B cell (primary cell): ENCODE measurements at regions not wholly inside any gene's neighbourhood (a gene's known extent, or its start where the extent isn't known, plus 50 kb on each side); places are given as distances from the start of the nearest gene placed in this dataset.
"Not testable (repeated sequence)": the region's sequence is repeated elsewhere in the genome, so short reads cannot be mapped to it uniquely, and the experiment has no call there.

ENCODE experiments used
- ATAC-seq: fragments of 200-7000 bp; cut with Tn5 transposase; one replicate; pipeline ENCODE4 v1.10.0; 2021; ENCODE audit warnings: low read depth, mild to moderate bottlenecking, moderate number of reproducible peaks, moderate library complexity
- CTCF ChIA-PET: fragments of 350-600 bp; sonication (Branson Sonifier 250); formaldehyde crosslinking; loops from one replicate; lab custom pipeline; 2021; ENCODE audit warnings: antibody characterized with exemption, inconsistent platforms; lab: Charles Lee
- POLR2A ChIA-PET: fragments of 350-600 bp; sonication (Branson Sonifier 250); formaldehyde crosslinking; loops from one replicate; lab custom pipeline; 2021; ENCODE audit warnings: antibody characterized with exemption; lab: Charles Lee
- DNase-seq: peaks from one replicate; pipeline ENCODE4 v3.0.0; 2013
- H2AFZ ChIP-seq: 2 replicates; pipeline ENCODE4 v1.6.1; 2012; ENCODE audit warnings: mild to moderate bottlenecking, low read depth, low read length; ENCODE audit not compliant: insufficient read depth, poor library complexity, severe bottlenecking
- H3K27ac ChIP-seq, 2 donors: 1 replicate in 1 of 2; 2 replicates in 1 of 2; pipeline ENCODE4 v1.5.1; 2012 to 2013; ENCODE audit warnings: low read length in 2 of 2, mild to moderate bottlenecking in 2 of 2, moderate library complexity in 1 of 2
- H3K27me3 ChIP-seq, 4 experiments: fragments of 200-600 bp in 1 of 4; sonication (generic) in 1 of 4; replicated peaks in 1 of 4; 1 replicate in 2 of 4; 2 replicates in 2 of 4; pipeline versions ENCODE4 v1.6.1 to v1.7.0; 2013 to 2016; ENCODE audit warnings: low read length in 3 of 4, mild to moderate bottlenecking in 2 of 4, mixed read lengths in 1 of 4, moderate library complexity in 1 of 4; ENCODE audit not compliant: insufficient read depth in 4 of 4, control insufficient read depth in 3 of 4; ENCODE audit errors: control extremely low read depth in 1 of 4
- H3K36me3 ChIP-seq, 2 experiments: replicated peaks in 1 of 2; 1 replicate in 1 of 2; 2 replicates in 1 of 2; pipeline versions ENCODE4 v1.6.1 to v1.7.1; 2013; ENCODE audit warnings: low read length in 1 of 2; ENCODE audit not compliant: insufficient read depth in 2 of 2, control insufficient read depth in 1 of 2; ENCODE audit errors: control extremely low read depth in 1 of 2, extremely low read depth in 1 of 2
- H3K4me1 ChIP-seq, 2 donors: fragments of 200-600 bp in 1 of 2; sonication (generic) in 1 of 2; 1 replicate in 1 of 2; 2 replicates in 1 of 2; pipeline versions ENCODE4 v1.5.1 to v1.6.1; 2013 to 2017; ENCODE audit warnings: low read length in 2 of 2; ENCODE audit not compliant: control insufficient read depth in 2 of 2, insufficient read depth in 2 of 2
- H3K4me2 ChIP-seq: replicated peaks from 2 replicates; pipeline ENCODE3; 2012; ENCODE audit warnings: mild to moderate bottlenecking, low read depth, low read length; ENCODE audit not compliant: poor library complexity, severe bottlenecking
- H3K4me3 ChIP-seq, 5 experiments: fragments of 200-600 bp in 1 of 5; sonication (generic) in 1 of 5; 1 replicate in 3 of 5; 2 replicates in 2 of 5; pipeline versions ENCODE4 v1.5.1 to v1.7.0; 2011 to 2016; ENCODE audit warnings: low read length in 4 of 5, mild to moderate bottlenecking in 4 of 5, low read depth in 2 of 5, control low read depth in 1 of 5, moderate library complexity in 1 of 5; ENCODE audit not compliant: insufficient read depth in 1 of 5; ENCODE audit errors: control extremely low read depth in 1 of 5, extremely low read depth in 1 of 5
- H3K79me2 ChIP-seq: fragments of 200-600 bp; sonication (generic); one replicate; pipeline ENCODE4 v1.6.0; 2016; ENCODE audit warnings: low read length; ENCODE audit not compliant: control insufficient read depth, insufficient read depth
- H3K9ac ChIP-seq: fragments of 200-600 bp; sonication (generic); 2 replicates; pipeline ENCODE4 v1.6.1; 2017; ENCODE audit warnings: mild to moderate bottlenecking, low read length, moderate library complexity
- H3K9me3 ChIP-seq, 3 donors: one replicate each; pipeline versions ENCODE4 v1.6.1 to v1.7.1; 2013; ENCODE audit warnings: low read length in 2 of 3; ENCODE audit not compliant: control insufficient read depth in 2 of 3, insufficient read depth in 1 of 3; ENCODE audit errors: control extremely low read depth in 1 of 3
- H4K20me1 ChIP-seq: 2 replicates; pipeline ENCODE4 v1.6.0; 2012; ENCODE audit warnings: mild to moderate bottlenecking, low read length; ENCODE audit not compliant: insufficient read depth, control insufficient read depth, poor library complexity, severe bottlenecking
- H3K27ac Mint-ChIP-seq: one replicate; pipeline ENCODE4 v1.8.0; 2021; ENCODE audit warnings: mixed read lengths
- H3K27me3 Mint-ChIP-seq: one replicate; pipeline ENCODE4 v1.8.0; 2021; ENCODE audit warnings: mixed read lengths
- H3K4me1 Mint-ChIP-seq: one replicate; pipeline ENCODE4 v1.8.0; 2021; ENCODE audit warnings: mixed read lengths
- H3K4me3 Mint-ChIP-seq: one replicate; pipeline ENCODE4 v1.8.0; 2021; ENCODE audit warnings: mixed read lengths
- H3K9me3 Mint-ChIP-seq: one replicate; pipeline ENCODE4 v1.8.0; 2022; ENCODE audit warnings: mixed read lengths; ENCODE audit not compliant: insufficient read depth
- CTCF ChIP-seq: fragments of 200-600 bp; IDR thresholded peaks from one replicate; pipeline ENCODE4 v1.8.0; 2022; ENCODE audit warnings: antibody characterized with exemption, mild to moderate bottlenecking
- EZH2 ChIP-seq: IDR thresholded peaks from 2 replicates; pipeline ENCODE4 v1.6.1; 2012; ENCODE audit warnings: borderline replicate concordance, low read depth, mild to moderate bottlenecking, moderate library complexity, low read length; ENCODE audit not compliant: insufficient read depth, poor library complexity, severe bottlenecking
- WGBS: methylation state at CpG from one replicate; pipeline ENCODE4 v1.1.5; 2013; ENCODE audit warnings: missing lambda C conversion rate; ENCODE audit not compliant: insufficient coverage; 5-methylcytosine and 5-hydroxymethylcytosine counted together
- intact Hi-C: fragments of 100-400 bp; cut with micrococcal nuclease; formaldehyde crosslinking; loops from one replicate; pipeline ENCODE4 v1.10.0; 2022

DNA sequence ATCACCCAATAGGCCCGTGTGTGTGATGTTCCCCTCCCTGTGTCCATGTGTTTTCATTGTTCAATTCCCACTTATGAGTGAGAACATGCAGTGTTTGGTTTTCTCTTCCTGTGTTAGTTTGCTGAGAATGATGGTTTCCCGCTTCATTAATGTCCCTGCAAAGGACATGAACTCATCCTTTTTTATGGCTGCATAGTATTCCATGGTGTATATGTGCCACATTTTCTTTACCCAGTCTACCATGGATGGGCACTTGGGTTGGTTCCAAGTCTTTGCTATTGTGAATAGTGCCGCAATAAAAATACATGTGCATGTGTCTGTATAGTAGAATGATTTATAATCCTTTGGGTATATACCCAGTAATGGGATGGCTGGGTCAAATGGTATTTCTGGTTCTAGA, 568.1 kb downstream of the MATN1 start:
- H3K27ac Mint-ChIP-seq, H3K4me2 ChIP-seq, CTCF ChIA-PET, H3K9ac ChIP-seq, H3K4me1 ChIP-seq, H3K79me2 ChIP-seq, H4K20me1 ChIP-seq, DNase-seq, intact Hi-C loops, H3K4me3 Mint-ChIP-seq, H3K36me3 ChIP-seq, H3K27me3 ChIP-seq, POLR2A ChIA-PET, H3K9me3 Mint-ChIP-seq, H2AFZ ChIP-seq, H3K27me3 Mint-ChIP-seq, H3K4me1 Mint-ChIP-seq, ATAC-seq, H3K27ac ChIP-seq, H3K4me3 ChIP-seq: not testable (repeated sequence)
- WGBS, result no CpG with 5 or more reads among the region's 3 CpGs
- H3K9me3 ChIP-seq, result peaks cover 0 to 11% (median 3%) of the 10 kb centered on the region in 3 donors

- H3K4me3 ChIP-seq, result no peak overlapping the region
- Mint-ChIP-seq H3K4me3 (no peak overlapping the region), H3K9me3 (peaks cover 6% of the 10 kb centered on the region), H3K27me3 (peaks cover 5% of the 10 kb centered on the region), H3K27ac (no peak overlapping the region), H3K4me1 (no peaks in the 10 kb centered on the region)
- no CpG with 5 or more reads among the region's 4 CpGs for WGBS
- intact Hi-C loops, result no loop called here
- CTCF ChIA-PET, result no interaction called here
- H2AFZ ChIP-seq, result no peak overlapping the region
- no peaks in the 10 kb centered on the region for H3K79me2 ChIP-seq
- ATAC-seq (no peak), DNase-seq (no peak)
- no peaks in the 10 kb centered on the region for H4K20me1 ChIP-seq
- H3K4me1 ChIP-seq, result no peaks in the 10 kb centered on the region
- H3K27ac ChIP-seq, result no peak overlapping the region
- H3K9ac ChIP-seq, result no peak overlapping the region
- no peak overlapping the region for H3K4me2 ChIP-seq
- H3K36me3 ChIP-seq, result no peaks in the 10 kb centered on the region
- peaks cover 0 to 13% (median 3%) of the 10 kb centered on the region in 3 donors for H3K9me3 ChIP-seq
- POLR2A ChIA-PET, result no interaction called here
- TF ChIP-seq EZH2 (no peak), CTCF (no peak)
- H3K27me3 ChIP-seq, result no peaks in the 10 kb centered on the region
Measured at GRCh38 chr1:30153743-30154449, 569.5 kb downstream of the MATN1 start.
